T-cell (primary cell): ENCODE measurements at regions not wholly inside any gene's neighbourhood (a gene's known extent, or its start where the extent isn't known, plus 50 kb on each side); places are given as distances from the start of the nearest gene placed in this dataset.

Experiments
- ATAC-seq, 4 experiments: fragments of 200-7000 bp in 3 of 4; fragments of 150-1000 bp in 1 of 4; cut with Tn5 transposase; replicated peaks in 1 of 4; 1 replicate in 3 of 4; 2 replicates in 1 of 4; pipeline ENCODE4 v1.10.0; 2021; ENCODE audit warnings: moderate library complexity in 3 of 4, mild to moderate bottlenecking in 2 of 4, moderate number of reproducible peaks in 1 of 4
- CTCF ChIA-PET, 2 donors: fragments of 300-600 bp; sonication (Branson Sonifier 250); formaldehyde crosslinking; loops; one replicate each; lab custom pipeline; 2022; ENCODE audit warnings: antibody characterized with exemption in 2 of 2; lab: Charles Lee
- POLR2A ChIA-PET, 2 donors: fragments of 300-600 bp; sonication (Branson Sonifier 250); formaldehyde crosslinking; loops; one replicate each; lab custom pipeline; 2022; ENCODE audit warnings: antibody characterized with exemption in 2 of 2; lab: Charles Lee
- DNase-seq, 35 experiments: peaks; one replicate each; pipeline versions ENCODE4 v3.0.0 to v3.0.0-alpha.2; 2013 to 2023
- H3K27ac ChIP-seq: one replicate; pipeline ENCODE4 v1.5.1; 2013; ENCODE audit warnings: low read length
- H3K27me3 ChIP-seq, 2 experiments: replicated peaks in 1 of 2; 1 replicate in 1 of 2; 2 replicates in 1 of 2; pipeline versions ENCODE4 v1.6.1 to v1.7.0; 2013; ENCODE audit warnings: low read length in 1 of 2, mixed read lengths in 1 of 2; ENCODE audit not compliant: control insufficient read depth in 2 of 2, insufficient read depth in 2 of 2; ENCODE audit errors: extremely low read depth in 1 of 2
- H3K36me3 ChIP-seq, 2 donors: 1 replicate in 1 of 2; 2 replicates in 1 of 2; pipeline versions ENCODE4 v1.6.1 to v1.7.0; 2013; ENCODE audit warnings: low read length in 1 of 2; ENCODE audit not compliant: control insufficient read depth in 2 of 2, insufficient read depth in 1 of 2; ENCODE audit errors: extremely low read depth in 1 of 2
- H3K4me1 ChIP-seq, 2 experiments: 1 replicate in 1 of 2; 2 replicates in 1 of 2; pipeline versions ENCODE4 v1.6.1 to v1.7.0; 2013; ENCODE audit warnings: low read length in 2 of 2, mixed read lengths in 1 of 2; ENCODE audit not compliant: insufficient read depth in 2 of 2, control insufficient read depth in 1 of 2; ENCODE audit errors: extremely low read depth in 1 of 2
- H3K4me3 ChIP-seq, 2 donors: 1 replicate in 1 of 2; 2 replicates in 1 of 2; pipeline versions ENCODE4 v1.5.1 to v1.7.0; 2013; ENCODE audit warnings: mild to moderate bottlenecking in 2 of 2, low read length in 1 of 2, moderate library complexity in 1 of 2; ENCODE audit not compliant: control insufficient read depth in 1 of 2; ENCODE audit errors: extremely low read depth in 1 of 2
- H3K9me3 ChIP-seq: 2 replicates; pipeline ENCODE4 v1.7.0; 2013
- H3K27ac Mint-ChIP-seq, 2 donors: one replicate each; pipeline ENCODE4 v1.8.0; 2020 to 2021; ENCODE audit warnings: mild to moderate bottlenecking in 2 of 2, mixed read lengths in 2 of 2
- H3K27me3 Mint-ChIP-seq, 2 donors: one replicate each; pipeline ENCODE4 v1.8.0; 2021 to 2022; ENCODE audit warnings: mixed read lengths in 2 of 2
- H3K36me3 Mint-ChIP-seq: one replicate; pipeline ENCODE4 v1.8.0; 2021; ENCODE audit warnings: mixed read lengths
- H3K4me1 Mint-ChIP-seq, 3 donors: one replicate each; pipeline ENCODE4 v1.8.0; 2020 to 2022; ENCODE audit warnings: mixed read lengths in 3 of 3, mild to moderate bottlenecking in 1 of 3
- H3K4me3 Mint-ChIP-seq, 3 donors: one replicate each; pipeline ENCODE4 v1.8.0; 2020 to 2022; ENCODE audit warnings: mild to moderate bottlenecking in 3 of 3, mixed read lengths in 3 of 3, moderate library complexity in 3 of 3
- H3K9me3 Mint-ChIP-seq, 3 donors: one replicate each; pipeline ENCODE4 v1.8.0; 2020 to 2022; ENCODE audit warnings: mixed read lengths in 3 of 3
- WGBS: methylation state at CpG from one replicate; pipeline ENCODE4 v1.1.5; 2013; ENCODE audit warnings: missing lambda C conversion rate; ENCODE audit not compliant: insufficient coverage; 5-methylcytosine and 5-hydroxymethylcytosine counted together

- CTCF ChIA-PET = no interaction called here
- no peak overlapping the region for H3K4me3 ChIP-seq
- no peak overlapping the region for H3K27ac ChIP-seq
- Mint-ChIP-seq H3K27me3 (no peaks in the 10 kb centered on the region), H3K9me3 (no peaks in the 10 kb centered on the region), H3K27ac (no peak overlapping the region), H3K36me3 (no peaks in the 10 kb centered on the region), H3K4me3 (no peak overlapping the region), H3K4me1 (no peaks in the 10 kb centered on the region)
- no peaks in the 10 kb centered on the region for H3K9me3 ChIP-seq
- ATAC-seq = no peak
- H3K36me3 ChIP-seq = no peaks in the 10 kb centered on the region
- no peaks in the 10 kb centered on the region for H3K4me1 ChIP-seq
- POLR2A ChIA-PET = no interaction called here
- DNase-seq = no peak
- H3K27me3 ChIP-seq = no peaks in the 10 kb centered on the region
- WGBS = 92% methylated on average over 2 of the region's 4 CpGs
Measured at GRCh38 chr12:42982828-42983227, 393.3 kb upstream of the PRICKLE1 start.

GRCh38 chr12:42981379-42981778 is 391.8 kb upstream of the PRICKLE1 start:
- Histone ChIP-seq H3K9me3 (no peaks in the 10 kb centered on the region), H3K27ac (no peak overlapping the region), H3K4me1 (no peaks in the 10 kb centered on the region), H3K4me3 (no peak overlapping the region), H3K36me3 (no peaks in the 10 kb centered on the region), H3K27me3 (no peaks in the 10 kb centered on the region)
- WGBS = 80% methylated on average over 1 of the region's 3 CpGs
- Mint-ChIP-seq H3K4me3 (no peak overlapping the region), H3K36me3 (no peaks in the 10 kb centered on the region), H3K4me1 (no peaks in the 10 kb centered on the region), H3K9me3 (no peaks in the 10 kb centered on the region), H3K27me3 (no peaks in the 10 kb centered on the region), H3K27ac (no peak overlapping the region)
- DNase-seq = no peak
- ATAC-seq = no peak
- ChIA-PET CTCF (no interaction called here), POLR2A (no interaction called here)

- no peaks in the 10 kb centered on the region for H3K4me1 ChIP-seq
- no peak for ATAC-seq
- WGBS = no CpG with 5 or more reads among the region's 5 CpGs
- no peak overlapping the region for H3K27ac Mint-ChIP-seq
- DNase-seq = no peak
- H3K9me3 ChIP-seq = no peaks in the 10 kb centered on the region
- H3K4me3 ChIP-seq = no peak overlapping the region
- H3K36me3 ChIP-seq = no peaks in the 10 kb centered on the region
- no peak overlapping the region for H3K27ac ChIP-seq
- no peaks in the 10 kb centered on the region for H3K36me3 Mint-ChIP-seq
- CTCF ChIA-PET = no interaction called here
- H3K4me1 Mint-ChIP-seq = no peaks in the 10 kb centered on the region
- POLR2A ChIA-PET = no interaction called here
- H3K27me3 ChIP-seq = no peaks in the 10 kb centered on the region
- peaks cover 0 to 1% (median 0%) of the 10 kb centered on the region in 3 donors for H3K9me3 Mint-ChIP-seq
- no peak overlapping the region for H3K4me3 Mint-ChIP-seq
- no peaks in the 10 kb centered on the region for H3K27me3 Mint-ChIP-seq
Measured at GRCh38 chr12:42980441-42980840, 390.9 kb upstream of the PRICKLE1 start.

- Histone ChIP-seq H3K4me3 (no peak overlapping the region), H3K4me1 (no peaks in the 10 kb centered on the region), H3K27me3 (no peaks in the 10 kb centered on the region), H3K36me3 (no peaks in the 10 kb centered on the region), H3K9me3 (no peaks in the 10 kb centered on the region), H3K27ac (no peak overlapping the region)
- ATAC-seq (no peak), DNase-seq (no peak)
- Mint-ChIP-seq H3K4me1 (no peaks in the 10 kb centered on the region), H3K4me3 (no peak overlapping the region), H3K27me3 (no peaks in the 10 kb centered on the region), H3K27ac (no peak overlapping the region), H3K36me3 (no peaks in the 10 kb centered on the region), H3K9me3 (peaks cover under 1 to 8% (median 4%) of the 10 kb centered on the region in 3 donors)
- CTCF ChIA-PET = no interaction called here
- POLR2A ChIA-PET = no interaction called here
Measured at GRCh38 chr12:42979746-42980145, 390.2 kb upstream of the PRICKLE1 start.

GRCh38 chr12:42978708-42979107 is 389.2 kb upstream of the PRICKLE1 start:
- H3K4me1 ChIP-seq = no peaks in the 10 kb centered on the region
- ChIA-PET POLR2A (no interaction called here), CTCF (no interaction called here)
- H3K4me3 ChIP-seq = no peak overlapping the region
- Mint-ChIP-seq H3K4me3 (no peak overlapping the region), H3K36me3 (no peaks in the 10 kb centered on the region), H3K9me3 (peaks cover 2 to 11% (median 9%) of the 10 kb centered on the region in 3 donors), H3K27ac (no peak overlapping the region), H3K4me1 (no peaks in the 10 kb centered on the region), H3K27me3 (no peaks in the 10 kb centered on the region)
- H3K27me3 ChIP-seq = no peaks in the 10 kb centered on the region
- DNase-seq = no peak
- no peaks in the 10 kb centered on the region for H3K36me3 ChIP-seq
- no CpG with 5 or more reads among the region's 1 CpG for WGBS
- ATAC-seq = no peak
- H3K9me3 ChIP-seq = no peaks in the 10 kb centered on the region
- H3K27ac ChIP-seq = no peak overlapping the region

- Mint-ChIP-seq H3K27me3 (no peaks in the 10 kb centered on the region), H3K27ac (no peak overlapping the region), H3K4me3 (no peak overlapping the region), H3K9me3 (peaks cover 4 to 11% (median 9%) of the 10 kb centered on the region in 3 donors), H3K36me3 (no peaks in the 10 kb centered on the region), H3K4me1 (no peaks in the 10 kb centered on the region)
- H3K27me3 ChIP-seq = no peaks in the 10 kb centered on the region
- no peak for DNase-seq
- POLR2A ChIA-PET = no interaction called here
- no peak for ATAC-seq
- WGBS = no CpG with 5 or more reads among the region's 1 CpG
- H3K36me3 ChIP-seq = no peaks in the 10 kb centered on the region
- H3K27ac ChIP-seq = no peak overlapping the region
- no peak overlapping the region for H3K4me3 ChIP-seq
- CTCF ChIA-PET = no interaction called here
- no peaks in the 10 kb centered on the region for H3K4me1 ChIP-seq
- H3K9me3 ChIP-seq = no peaks in the 10 kb centered on the region
Measured at GRCh38 chr12:42977451-42978230, 388.1 kb upstream of the PRICKLE1 start.

GRCh38 chr12:42976620-42977019 is 387.1 kb upstream of the PRICKLE1 start:
- Mint-ChIP-seq H3K27me3 (no peaks in the 10 kb centered on the region), H3K27ac (no peak overlapping the region), H3K4me1 (no peaks in the 10 kb centered on the region), H3K4me3 (no peak overlapping the region), H3K9me3 (peaks cover 4 to 13% (median 11%) of the 10 kb centered on the region in 3 donors), H3K36me3 (no peaks in the 10 kb centered on the region)
- ATAC-seq (no peak), DNase-seq (no peak)
- CTCF ChIA-PET = no interaction called here
- no peaks in the 10 kb centered on the region for H3K27me3 ChIP-seq
- H3K4me3 ChIP-seq = no peak overlapping the region
- H3K9me3 ChIP-seq = no peaks in the 10 kb centered on the region
- H3K4me1 ChIP-seq = no peaks in the 10 kb centered on the region
- POLR2A ChIA-PET = interaction anchor here in 1 of 2 donors (0.7 kb wide), 1 partner anchor 233 kb away, joined by 3 read pairs; no protein-coding TSS in a partner anchor
- no peaks in the 10 kb centered on the region for H3K36me3 ChIP-seq
- H3K27ac ChIP-seq = no peak overlapping the region
